ENCODE measurements at regions not wholly inside any gene's neighbourhood (a gene's known extent, or its start where the extent isn't known, plus 50 kb on each side); places are given as distances from the start of the nearest gene placed in this dataset.
"Not testable (repeated sequence)": the region's sequence is repeated elsewhere in the genome, so short reads cannot be mapped to it uniquely, and the experiment has no call there.

DNA sequence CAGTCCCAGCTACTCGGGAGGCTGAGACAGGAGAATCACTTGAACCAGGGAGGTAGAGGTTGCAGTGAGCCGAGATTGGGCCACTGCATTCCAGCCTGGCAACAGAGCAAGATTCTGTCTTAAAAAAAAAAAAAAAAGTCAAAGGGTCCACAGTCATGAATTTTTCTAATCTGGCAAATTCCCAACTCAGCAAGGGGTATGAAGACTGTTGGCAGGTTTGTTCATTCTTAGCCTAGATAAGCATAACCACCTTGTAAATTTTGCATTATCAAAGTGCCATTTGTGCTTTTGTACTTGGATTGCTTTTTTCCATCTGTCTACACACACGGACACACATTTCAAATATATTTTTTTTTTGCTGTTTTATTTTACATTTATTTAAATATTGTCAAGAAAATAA, 299.8 kb upstream of the NUDT12 start:
- Histone ChIP-seq H3K4me3 (no peak overlapping the region), H3K27me3 (ENCODE audit: insufficient read depth in 3 of 3, low read length in 2 of 3) (peaks cover 0 to 3% (median 0%) of the 10 kb centered on the region in 3 donors), H3K27ac (no peak overlapping the region), H3K4me1 (no peaks in the 10 kb centered on the region), H3K9me3 (no peaks in the 10 kb centered on the region), H3K36me3 (ENCODE audit: insufficient read depth in 1 of 2, low read depth in 1 of 2) (no peaks in the 10 kb centered on the region)
- no peak for ATAC-seq
- DNase-seq: no peak
- TF ChIP-seq, protein P1, sequence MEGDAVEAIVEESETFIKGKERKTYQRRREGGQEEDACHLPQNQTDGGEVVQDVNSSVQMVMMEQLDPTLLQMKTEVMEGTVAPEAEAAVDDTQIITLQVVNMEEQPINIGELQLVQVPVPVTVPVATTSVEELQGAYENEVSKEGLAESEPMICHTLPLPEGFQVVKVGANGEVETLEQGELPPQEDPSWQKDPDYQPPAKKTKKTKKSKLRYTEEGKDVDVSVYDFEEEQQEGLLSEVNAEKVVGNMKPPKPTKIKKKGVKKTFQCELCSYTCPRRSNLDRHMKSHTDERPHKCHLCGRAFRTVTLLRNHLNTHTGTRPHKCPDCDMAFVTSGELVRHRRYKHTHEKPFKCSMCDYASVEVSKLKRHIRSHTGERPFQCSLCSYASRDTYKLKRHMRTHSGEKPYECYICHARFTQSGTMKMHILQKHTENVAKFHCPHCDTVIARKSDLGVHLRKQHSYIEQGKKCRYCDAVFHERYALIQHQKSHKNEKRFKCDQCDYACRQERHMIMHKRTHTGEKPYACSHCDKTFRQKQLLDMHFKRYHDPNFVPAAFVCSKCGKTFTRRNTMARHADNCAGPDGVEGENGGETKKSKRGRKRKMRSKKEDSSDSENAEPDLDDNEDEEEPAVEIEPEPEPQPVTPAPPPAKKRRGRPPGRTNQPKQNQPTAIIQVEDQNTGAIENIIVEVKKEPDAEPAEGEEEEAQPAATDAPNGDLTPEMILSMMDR (IDR thresholded peaks at IDR 0.05): no peak
- intact Hi-C loops (cut with DNase I): no loop called here
- WGBS, 3 donors: 66 to 86% (median 73%) methylated on average over 3 of the region's 3 CpGs

DNA sequence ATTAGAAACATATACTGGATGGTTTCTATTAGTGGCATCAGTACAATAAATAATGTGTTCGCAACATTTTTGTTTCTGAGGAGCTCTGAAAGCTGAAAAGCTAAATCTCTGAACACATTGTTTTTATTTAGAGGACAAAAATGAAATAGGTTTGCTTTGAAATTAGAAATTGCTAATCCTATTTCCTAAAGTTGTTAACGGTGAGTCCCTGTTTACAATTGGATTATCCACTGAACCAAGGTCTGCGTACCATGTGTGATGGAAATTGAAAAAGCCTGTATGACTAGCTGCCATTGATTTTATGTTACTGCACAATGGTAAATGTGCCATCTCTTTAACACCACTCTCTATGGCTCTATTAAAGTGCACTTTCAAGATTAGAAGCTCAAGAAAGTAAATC, 297.7 kb upstream of the NUDT12 start:
- no peak for DNase-seq
- H3K36me3 ChIP-seq (ENCODE audit: insufficient read depth in 1 of 2, low read depth in 1 of 2): no peaks in the 10 kb centered on the region
- 85 to 90% (median 89%) methylated on average over 3 of the region's 3 CpGs for WGBS, 3 donors

DNA sequence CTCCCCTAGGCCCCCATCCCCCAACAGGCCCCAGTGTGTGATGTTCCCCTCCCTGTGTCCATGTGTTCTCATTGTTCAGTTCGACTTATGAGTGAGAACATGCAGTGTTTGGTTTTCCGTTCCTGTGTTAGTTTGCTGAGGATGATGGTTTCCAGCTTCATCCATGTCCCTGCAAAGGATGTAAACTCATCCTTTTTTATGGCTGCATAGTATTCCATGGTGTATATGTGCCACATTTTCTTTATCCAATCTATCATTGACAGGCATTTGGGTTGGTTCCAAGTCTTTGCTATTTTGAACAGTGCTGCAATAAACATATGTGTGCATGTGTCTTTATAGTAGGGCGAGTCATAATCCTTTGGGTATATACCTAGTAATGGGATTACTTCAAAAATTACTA, 295.8 kb upstream of the NUDT12 start:
- not testable (repeated sequence) for ATAC-seq

More for the DNA sequence above, 297.7 kb upstream of the NUDT12 start:
- no peak overlapping the region for H3K27ac ChIP-seq
- peaks cover 0 to 3% (median 0%) of the 10 kb centered on the region in 3 donors for H3K27me3 ChIP-seq (ENCODE audit: insufficient read depth in 3 of 3, low read length in 2 of 3)
- TF ChIP-seq, protein P1 (IDR thresholded peaks at IDR 0.05): no peak
- H3K4me3 ChIP-seq: no peak overlapping the region
- intact Hi-C loops (cut with DNase I): no loop called here
- no peaks in the 10 kb centered on the region for H3K4me1 ChIP-seq
- no peak for ATAC-seq
- H3K9me3 ChIP-seq: no peaks in the 10 kb centered on the region

GRCh38 chr5:103851091-103851490, 288.5 kb upstream of the NUDT12 start:
- 82 to 97% (median 84%) methylated on average over 1 of the region's 1 CpG for WGBS, 3 donors
- Histone ChIP-seq H3K27ac (no peak overlapping the region), H3K36me3 (ENCODE audit: insufficient read depth in 1 of 2, low read depth in 1 of 2) (no peaks in the 10 kb centered on the region), H3K4me1 (no peaks in the 10 kb centered on the region), H3K9me3 (no peaks in the 10 kb centered on the region), H3K27me3 (ENCODE audit: insufficient read depth in 3 of 3, low read length in 2 of 3) (no peaks in the 10 kb centered on the region), H3K4me3 (no peak overlapping the region)
- intact Hi-C loops (cut with DNase I): no loop called here
- DNase-seq (no peak), ATAC-seq (no peak)
- TF ChIP-seq, protein P1 (IDR thresholded peaks at IDR 0.05): no peak

More for the DNA sequence above, 295.8 kb upstream of the NUDT12 start:
- H3K4me1 ChIP-seq; H3K36me3 ChIP-seq (ENCODE audit: insufficient read depth in 1 of 2, low read depth in 1 of 2); H3K9me3 ChIP-seq; H3K27ac ChIP-seq; DNase-seq; H3K4me3 ChIP-seq; H3K27me3 ChIP-seq (ENCODE audit: insufficient read depth in 3 of 3, low read length in 2 of 3); intact Hi-C loops (cut with DNase I): not testable (repeated sequence)
- 91 to 96% (median 94%) methylated on average over 3 of the region's 3 CpGs for WGBS, 3 donors

- TF ChIP-seq, protein P1 (IDR thresholded peaks at IDR 0.05): no peak
- Histone ChIP-seq H3K27me3 (ENCODE audit: insufficient read depth in 3 of 3, low read length in 2 of 3) (no peaks in the 10 kb centered on the region), H3K4me1 (no peaks in the 10 kb centered on the region), H3K36me3 (ENCODE audit: insufficient read depth in 1 of 2, low read depth in 1 of 2) (no peaks in the 10 kb centered on the region), H3K27ac (no peak overlapping the region), H3K9me3 (no peaks in the 10 kb centered on the region), H3K4me3 (no peak overlapping the region)
- no peak for ATAC-seq
- DNase-seq: no peak
- 69 to 83% (median 77%) methylated on average over 3 of the region's 3 CpGs for WGBS, 3 donors
- intact Hi-C loops (cut with DNase I): no loop called here
Measured at GRCh38 chr5:103849934-103850333, 287.3 kb upstream of the NUDT12 start.
